ENCODE measurements at regions not wholly inside any gene's neighbourhood (a gene's known extent, or its start where the extent isn't known, plus 50 kb on each side); places are given as distances from the start of the nearest gene placed in this dataset.

DNA sequence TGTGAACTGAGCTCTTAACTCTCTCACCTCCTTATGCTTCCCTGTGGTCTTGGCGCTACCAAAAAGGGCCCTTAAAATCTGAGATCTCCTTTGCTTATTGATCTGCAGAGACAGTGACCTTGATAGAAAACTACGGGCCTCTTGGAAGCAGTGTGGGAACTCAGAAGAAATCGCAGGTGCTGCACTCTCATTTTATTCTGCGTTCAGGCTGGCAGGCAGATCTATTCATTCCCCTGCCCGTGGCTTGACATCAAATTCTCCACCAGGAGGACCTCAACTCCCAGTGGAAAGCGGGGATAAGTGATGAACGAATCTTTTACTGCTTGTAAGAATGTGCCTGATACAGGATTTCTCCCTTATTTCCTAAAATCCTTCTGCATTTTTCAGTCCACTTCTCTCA lies 143.2 kb upstream of the SEL1L start:
- Histone ChIP-seq H3K79me2 (ENCODE audit: insufficient read depth, low read length) (no peaks in the 10 kb centered on the region), H3K4me2 (replicated peaks; ENCODE audit: extremely low read depth, low read length, poor library complexity, severe bottlenecking) (no peak overlapping the region), H3K27me3 (ENCODE audit: control insufficient read depth in 2 of 2, insufficient read depth in 2 of 2, low read length in 2 of 2) (no peaks in the 10 kb centered on the region), H3K9ac (ENCODE audit: insufficient read depth, low read length, poor library complexity, severe bottlenecking) (no peak overlapping the region), H2AFZ (ENCODE audit: insufficient read depth, low read depth, low read length, poor library complexity, severe bottlenecking) (no peak overlapping the region), H3K4me1 (ENCODE audit: control insufficient read depth in 1 of 2, insufficient read depth in 2 of 2, low read length in 2 of 2) (no peaks in the 10 kb centered on the region), H3K36me3 (replicated peaks in 1 of 2; ENCODE audit: control insufficient read depth in 1 of 2, insufficient read depth in 2 of 2, low read length in 2 of 2) (no peaks in the 10 kb centered on the region), H3K27ac (ENCODE audit: low read depth in 1 of 2, low read length in 2 of 2) (no peak overlapping the region), H3K9me3 (replicated peaks in 1 of 2; ENCODE audit: control insufficient read depth in 1 of 2, insufficient read depth in 1 of 2, low read length in 2 of 2) (no peaks in the 10 kb centered on the region), H4K20me1 (ENCODE audit: insufficient read depth, low read length) (no peaks in the 10 kb centered on the region), H3K4me3 (replicated peaks in 1 of 3; ENCODE audit: low read depth in 2 of 3, low read length in 3 of 3) (no peak overlapping the region)
- no peak overlapping the region for H3K4me3 Mint-ChIP-seq
- no peak overlapping the region for H3K27ac Mint-ChIP-seq
- H3K27me3 Mint-ChIP-seq (ENCODE audit: low read depth in 3 of 3): peaks cover 3 to 8% (median 4%) of the 10 kb centered on the region in 3 donors
- no peaks in the 10 kb centered on the region for H3K4me1 Mint-ChIP-seq
- intact Hi-C loops (cut with micrococcal nuclease): no loop called here
- 94% methylated on average over 2 of the region's 7 CpGs for WGBS (ENCODE audit: insufficient coverage)
- H3K36me3 Mint-ChIP-seq: no peaks in the 10 kb centered on the region
- TF ChIP-seq, protein P1, sequence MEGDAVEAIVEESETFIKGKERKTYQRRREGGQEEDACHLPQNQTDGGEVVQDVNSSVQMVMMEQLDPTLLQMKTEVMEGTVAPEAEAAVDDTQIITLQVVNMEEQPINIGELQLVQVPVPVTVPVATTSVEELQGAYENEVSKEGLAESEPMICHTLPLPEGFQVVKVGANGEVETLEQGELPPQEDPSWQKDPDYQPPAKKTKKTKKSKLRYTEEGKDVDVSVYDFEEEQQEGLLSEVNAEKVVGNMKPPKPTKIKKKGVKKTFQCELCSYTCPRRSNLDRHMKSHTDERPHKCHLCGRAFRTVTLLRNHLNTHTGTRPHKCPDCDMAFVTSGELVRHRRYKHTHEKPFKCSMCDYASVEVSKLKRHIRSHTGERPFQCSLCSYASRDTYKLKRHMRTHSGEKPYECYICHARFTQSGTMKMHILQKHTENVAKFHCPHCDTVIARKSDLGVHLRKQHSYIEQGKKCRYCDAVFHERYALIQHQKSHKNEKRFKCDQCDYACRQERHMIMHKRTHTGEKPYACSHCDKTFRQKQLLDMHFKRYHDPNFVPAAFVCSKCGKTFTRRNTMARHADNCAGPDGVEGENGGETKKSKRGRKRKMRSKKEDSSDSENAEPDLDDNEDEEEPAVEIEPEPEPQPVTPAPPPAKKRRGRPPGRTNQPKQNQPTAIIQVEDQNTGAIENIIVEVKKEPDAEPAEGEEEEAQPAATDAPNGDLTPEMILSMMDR (IDR thresholded peaks at IDR 0.05): no peak
- H3K9me3 Mint-ChIP-seq: peaks cover 0 to 5% (median 3%) of the 10 kb centered on the region in 7 donors
- no peak for DNase-seq

DNA sequence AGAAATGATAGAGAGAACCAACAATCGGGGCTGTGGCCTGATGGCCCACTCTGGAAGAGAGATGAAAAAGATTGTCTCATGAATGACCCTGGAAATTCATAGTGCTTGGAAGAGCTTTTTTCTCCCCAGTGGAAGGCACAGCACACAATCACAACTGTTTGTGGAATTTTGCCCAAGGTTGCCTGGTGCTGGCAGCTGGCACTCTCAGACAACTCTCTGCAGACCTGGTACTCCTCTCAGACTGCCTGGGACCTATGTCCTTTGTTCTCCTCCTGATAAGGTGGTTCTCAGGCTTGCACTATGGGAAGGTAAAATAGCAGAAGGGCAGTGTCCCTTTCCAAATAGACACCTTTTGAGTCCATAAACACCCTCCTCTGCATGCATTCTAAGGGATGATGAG lies 144.1 kb upstream of the SEL1L start:
- no peaks in the 10 kb centered on the region for H3K4me1 Mint-ChIP-seq
- no peak overlapping the region for H3K27ac Mint-ChIP-seq
- H3K9me3 Mint-ChIP-seq: peaks cover 0 to 5% (median 3%) of the 10 kb centered on the region in 7 donors
- DNase-seq: no peak
- Histone ChIP-seq H3K4me1 (ENCODE audit: control insufficient read depth in 1 of 2, insufficient read depth in 2 of 2, low read length in 2 of 2) (no peaks in the 10 kb centered on the region), H2AFZ (ENCODE audit: insufficient read depth, low read depth, low read length, poor library complexity, severe bottlenecking) (no peak overlapping the region), H3K36me3 (replicated peaks in 1 of 2; ENCODE audit: control insufficient read depth in 1 of 2, insufficient read depth in 2 of 2, low read length in 2 of 2) (no peaks in the 10 kb centered on the region), H3K9me3 (replicated peaks in 1 of 2; ENCODE audit: control insufficient read depth in 1 of 2, insufficient read depth in 1 of 2, low read length in 2 of 2) (no peaks in the 10 kb centered on the region), H3K79me2 (ENCODE audit: insufficient read depth, low read length) (no peaks in the 10 kb centered on the region), H3K27me3 (ENCODE audit: control insufficient read depth in 2 of 2, insufficient read depth in 2 of 2, low read length in 2 of 2) (no peaks in the 10 kb centered on the region), H3K4me3 (replicated peaks in 1 of 3; ENCODE audit: low read depth in 2 of 3, low read length in 3 of 3) (no peak overlapping the region), H3K9ac (ENCODE audit: insufficient read depth, low read length, poor library complexity, severe bottlenecking) (no peak overlapping the region), H3K4me2 (replicated peaks; ENCODE audit: extremely low read depth, low read length, poor library complexity, severe bottlenecking) (no peak overlapping the region), H3K27ac (ENCODE audit: low read depth in 1 of 2, low read length in 2 of 2) (no peak overlapping the region), H4K20me1 (ENCODE audit: insufficient read depth, low read length) (no peaks in the 10 kb centered on the region)
- no peaks in the 10 kb centered on the region for H3K36me3 Mint-ChIP-seq
- no CpG with 5 or more reads among the region's 1 CpG for WGBS (ENCODE audit: insufficient coverage)
- TF ChIP-seq, protein P1 (IDR thresholded peaks at IDR 0.05): no peak
- intact Hi-C loops (cut with micrococcal nuclease): no loop called here
- peaks cover 3 to 9% (median 4%) of the 10 kb centered on the region in 3 donors for H3K27me3 Mint-ChIP-seq (ENCODE audit: low read depth in 3 of 3)
- H3K4me3 Mint-ChIP-seq: no peak overlapping the region

All from CD14-positive monocyte (primary cell).